HEK293T (cell line): ENCODE measurements at regions not wholly inside any gene's neighbourhood (a gene's known extent, or its start where the extent isn't known, plus 50 kb on each side); places are given as distances from the start of the nearest gene placed in this dataset.

Experiments used
- CTCF ChIA-PET: fragments of 350-600 bp; formaldehyde crosslinking; extraction: SDS; loops from one replicate; lab custom pipeline; 2021; ENCODE audit warnings: antibody characterized with exemption, inconsistent platforms; lab: Yijun Ruan, JAX
- POLR2A ChIA-PET: fragments of 350-600 bp; formaldehyde crosslinking; extraction: SDS; loops from one replicate; lab custom pipeline; 2020; ENCODE audit warnings: antibody characterized with exemption, inconsistent platforms; lab: Yijun Ruan, JAX
- DNase-seq: peaks from one replicate; pipeline ENCODE4 v3.0.0; 2012; ENCODE audit warnings: mixed read lengths; ENCODE audit errors: extremely low spot score
- ARNT ChIP-seq: fragments of 450-650 bp; IDR thresholded peaks from 2 replicates; pipeline ENCODE4 v1.6.1; 2017; ENCODE audit warnings: mild to moderate bottlenecking
- BHLHE40 ChIP-seq: fragments of 450-650 bp; IDR thresholded peaks from 2 replicates; pipeline ENCODE4 v1.6.1; 2016; ENCODE audit warnings: mild to moderate bottlenecking, moderate library complexity, borderline replicate concordance
- CTBP1 ChIP-seq: fragments of 450-650 bp; IDR thresholded peaks from 2 replicates; pipeline ENCODE4 v1.6.1; 2016; ENCODE audit warnings: borderline replicate concordance
- ELF4 ChIP-seq: fragments of 450-650 bp; IDR thresholded peaks from 2 replicates; pipeline ENCODE4 v1.6.1; 2017; ENCODE audit warnings: antibody characterized with exemption
- FOXA1 ChIP-seq: fragments of 450-650 bp; IDR thresholded peaks from 2 replicates; pipeline ENCODE4 v1.6.1; 2016; ENCODE audit warnings: mild to moderate bottlenecking
- FOXK2 ChIP-seq: fragments of 450-650 bp; IDR thresholded peaks from 2 replicates; pipeline ENCODE4 v1.6.1; 2016; ENCODE audit warnings: mild to moderate bottlenecking
- FOXM1 ChIP-seq: fragments of 450-650 bp; IDR thresholded peaks from 2 replicates; pipeline ENCODE4 v1.6.1; 2017; ENCODE audit warnings: mild to moderate bottlenecking, borderline replicate concordance
- HDGF ChIP-seq: fragments of 450-650 bp; IDR thresholded peaks from 2 replicates; pipeline ENCODE4 v1.6.1; 2017; ENCODE audit warnings: antibody characterized with exemption, borderline replicate concordance
- L3MBTL2 ChIP-seq: fragments of 450-650 bp; conservative IDR thresholded peaks from 2 replicates; pipeline ENCODE4 v1.6.1; 2016; ENCODE audit warnings: mild to moderate bottlenecking
- LEF1 ChIP-seq: fragments of 450-650 bp; IDR thresholded peaks from 2 replicates; pipeline ENCODE4 v1.6.1; 2017; ENCODE audit warnings: mild to moderate bottlenecking, borderline replicate concordance
- NFRKB ChIP-seq: fragments of 450-650 bp; IDR thresholded peaks from 2 replicates; pipeline ENCODE4 v1.6.1; 2016; ENCODE audit warnings: mild to moderate bottlenecking, moderate library complexity
- SP1 ChIP-seq: fragments of 450-650 bp; IDR thresholded peaks from 2 replicates; pipeline ENCODE4 v1.6.1; 2017
- SUZ12 ChIP-seq: fragments of 450-650 bp; IDR thresholded peaks from 2 replicates; pipeline ENCODE4 v1.6.1; 2016; ENCODE audit warnings: mild to moderate bottlenecking
- TARDBP ChIP-seq: fragments of 450-650 bp; IDR thresholded peaks from 2 replicates; pipeline ENCODE4 v1.6.1; 2016
- ZNF384 ChIP-seq: fragments of 450-650 bp; IDR thresholded peaks from 2 replicates; pipeline ENCODE4 v1.6.1; 2016
- TF ChIP-seq, protein P1 (sequence below): fragments of 450-650 bp; IDR thresholded peaks from 2 replicates; pipeline ENCODE4 v1.6.1; 2016

- no peak for DNase-seq
- TF ChIP-seq, protein P1, sequence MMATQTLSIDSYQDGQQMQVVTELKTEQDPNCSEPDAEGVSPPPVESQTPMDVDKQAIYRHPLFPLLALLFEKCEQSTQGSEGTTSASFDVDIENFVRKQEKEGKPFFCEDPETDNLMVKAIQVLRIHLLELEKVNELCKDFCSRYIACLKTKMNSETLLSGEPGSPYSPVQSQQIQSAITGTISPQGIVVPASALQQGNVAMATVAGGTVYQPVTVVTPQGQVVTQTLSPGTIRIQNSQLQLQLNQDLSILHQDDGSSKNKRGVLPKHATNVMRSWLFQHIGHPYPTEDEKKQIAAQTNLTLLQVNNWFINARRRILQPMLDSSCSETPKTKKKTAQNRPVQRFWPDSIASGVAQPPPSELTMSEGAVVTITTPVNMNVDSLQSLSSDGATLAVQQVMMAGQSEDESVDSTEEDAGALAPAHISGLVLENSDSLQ, result no peak
- TF ChIP-seq NFRKB, result no peak
- no peak for TF ChIP-seq SUZ12
- TF ChIP-seq FOXK2, result no peak
- TF ChIP-seq FOXA1, result no peak
- no peak for TF ChIP-seq TARDBP
- ChIA-PET POLR2A (no interaction called here), CTCF (interaction anchor here (0.5 to 3.4 kb wide), 2 partner anchors 8 to 18 kb away, joined by 3 to 9 read pairs; no protein-coding TSS in a partner anchor)
These were observed 61.6 kb upstream of the LAPTM5 start for GRCh38 chr1:30819244-30819571.

GRCh38 chr1:30818568-30819243, 61.1 kb upstream of the LAPTM5 start:
- TF ChIP-seq FOXM1 (no peak), LEF1 (no peak), CTBP1 (no peak), NFRKB (no peak), ELF4 (no peak), L3MBTL2 (no peak), ARNT (no peak), SP1 (no peak), HDGF (no peak)
- DNase-seq, result no peak
- POLR2A ChIA-PET, result no interaction called here
- CTCF ChIA-PET, result interaction anchor here (0.5 to 3.4 kb wide), 4 partner anchors 9 to 126 kb away, joined by 3 to 9 read pairs (median 3); no protein-coding TSS in a partner anchor

DNA sequence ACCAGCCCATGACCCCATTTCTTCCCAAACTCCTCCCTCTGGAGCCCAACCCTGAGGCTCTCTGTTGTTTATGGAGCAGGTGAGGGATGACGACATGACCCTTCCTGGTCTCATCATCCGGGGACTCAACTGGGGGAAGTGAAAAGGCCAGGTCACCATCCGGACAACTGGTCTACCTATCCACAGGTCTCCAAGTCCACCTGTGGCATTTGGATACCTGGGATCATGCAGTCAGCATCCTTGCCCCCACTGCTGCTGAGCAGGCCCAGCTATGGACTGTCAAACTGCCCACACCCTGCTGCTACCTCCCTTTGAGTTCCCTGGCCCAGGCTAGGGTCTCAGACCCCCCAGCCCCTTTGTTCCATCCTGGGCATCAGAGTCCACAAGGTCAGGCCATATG, 60.0 kb upstream of the LAPTM5 start:
- no peak for TF ChIP-seq FOXA1
- no peak for TF ChIP-seq FOXK2
- no peak for TF ChIP-seq FOXM1
- no peak for TF ChIP-seq HDGF
- TF ChIP-seq NFRKB, result no peak
- no peak for TF ChIP-seq L3MBTL2
- no peak for TF ChIP-seq ELF4
- TF ChIP-seq, protein P1, result no peak
- no peak for TF ChIP-seq ARNT
- no peak for TF ChIP-seq TARDBP
- DNase-seq, result no peak
- CTCF ChIA-PET, result interaction anchor here (0.7 to 1.6 kb wide), 3 partner anchors 16 to 93 kb away, joined by 3 to 4 read pairs (median 3); no protein-coding TSS in a partner anchor
- POLR2A ChIA-PET, result no interaction called here

DNA sequence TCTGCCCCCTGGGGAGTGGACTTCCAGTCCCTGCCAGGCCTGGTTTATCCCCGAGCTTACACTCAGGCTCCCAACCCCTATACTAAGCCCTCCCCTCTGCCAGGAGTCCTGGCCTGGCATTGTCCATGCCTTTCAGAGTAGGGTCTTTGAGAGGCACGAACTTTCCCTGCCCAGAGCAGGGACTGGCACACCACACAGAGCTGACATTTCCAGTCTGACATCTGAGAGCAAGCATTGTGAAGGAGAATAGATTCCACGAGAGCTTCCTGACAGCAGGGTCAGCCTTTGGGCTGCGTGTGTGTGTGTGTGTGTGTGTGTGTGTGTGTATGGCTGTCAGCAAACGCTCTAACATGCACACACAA, 59.5 kb upstream of the LAPTM5 start:
- TF ChIP-seq ELF4 (no peak), SP1 (no peak), SUZ12 (no peak), HDGF (no peak), FOXK2 (no peak), BHLHE40 (no peak)
- ChIA-PET CTCF (interaction anchor here (0.6 to 1.6 kb wide), 3 partner anchors 16 to 465 kb away, joined by 3 to 4 read pairs (median 3); no protein-coding TSS in a partner anchor), POLR2A (no interaction called here)

GRCh38 chr1:30816211-30817076, 58.9 kb upstream of the LAPTM5 start:
- DNase-seq, result peak; percentile 55
- POLR2A ChIA-PET, result no interaction called here
- no peak for TF ChIP-seq FOXK2
- CTCF ChIA-PET, result interaction anchor here (0.6 to 1.6 kb wide), 3 partner anchors 37 to 465 kb away, joined by 3 to 4 read pairs (median 3); no protein-coding TSS in a partner anchor

More for the DNA sequence above, 59.5 kb upstream of the LAPTM5 start:
- DNase-seq, result no peak

DNA sequence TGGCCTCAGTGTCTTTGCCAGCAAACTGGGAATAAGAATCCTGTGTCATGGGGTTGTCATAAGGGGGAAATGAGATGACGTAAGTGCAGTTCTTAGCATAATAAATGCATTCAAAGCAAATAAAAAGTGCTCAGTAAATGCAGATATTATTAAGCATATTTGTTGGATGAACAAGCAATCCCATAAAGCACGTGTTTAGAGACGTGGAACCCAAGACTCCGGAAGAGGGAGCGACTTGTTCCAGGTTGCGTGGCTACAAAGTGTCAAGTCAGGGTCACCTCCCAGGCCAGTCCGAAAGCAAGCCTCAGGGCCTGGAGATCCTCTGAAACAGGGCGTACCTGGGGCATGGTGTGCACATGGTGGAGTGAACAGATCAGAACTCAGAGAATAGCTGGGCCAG, 58.0 kb upstream of the LAPTM5 start:
- CTCF ChIA-PET, result interaction anchor here (1.0 kb wide), 1 partner anchor 94 kb away, joined by 3 read pairs; no protein-coding TSS in a partner anchor
- POLR2A ChIA-PET, result no interaction called here
- no peak for DNase-seq
- no peak for TF ChIP-seq ELF4
- TF ChIP-seq SP1, result no peak
- TF ChIP-seq FOXM1, result no peak
- no peak for TF ChIP-seq L3MBTL2
- TF ChIP-seq SUZ12, result no peak
- TF ChIP-seq, protein P1, result no peak
- no peak for TF ChIP-seq FOXA1
- TF ChIP-seq ZNF384, result no peak
- no peak for TF ChIP-seq FOXK2
- no peak for TF ChIP-seq BHLHE40
- TF ChIP-seq CTBP1, result no peak
- TF ChIP-seq ARNT, result no peak
- no peak for TF ChIP-seq LEF1
